T-helper 2 cell (primary cell): ENCODE measurements at regions not wholly inside any gene's neighbourhood (a gene's known extent, or its start where the extent isn't known, plus 50 kb on each side); places are given as distances from the start of the nearest gene placed in this dataset.

Source experiments
- DNase-seq, 5 experiments: peaks; one replicate each; pipeline versions ENCODE4 v3.0.0 to v3.0.0-alpha.2; 2012 to 2022

DNA sequence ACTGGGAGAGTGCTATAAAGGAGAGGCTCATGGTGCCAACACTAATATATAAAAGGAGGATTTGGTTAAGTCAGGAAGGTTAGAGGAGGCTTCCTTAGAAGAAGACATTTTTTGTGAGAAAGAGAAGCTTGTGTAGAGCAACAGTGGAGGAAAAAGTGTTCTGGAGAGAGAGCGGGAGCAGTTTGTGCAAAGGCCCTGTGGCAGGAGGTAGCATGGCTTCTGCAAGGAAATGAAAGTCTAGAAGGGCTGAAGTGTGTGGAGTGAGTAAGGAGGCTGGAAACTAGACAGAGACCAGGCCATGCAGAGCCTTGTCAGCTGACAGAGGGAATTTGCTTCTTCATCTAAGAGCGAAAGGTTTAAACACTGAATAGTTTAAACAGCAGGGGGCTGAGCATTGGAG lies 64.4 kb upstream of the ARAP3 start:
- DNase-seq = no peak

GRCh38 chr5:141745390-141745789 lies 63.4 kb upstream of the ARAP3 start:
- DNase-seq = no peak

- no peak for DNase-seq
Observed at GRCh38 chr5:141743866-141744272, 61.8 kb upstream of the ARAP3 start.

DNA sequence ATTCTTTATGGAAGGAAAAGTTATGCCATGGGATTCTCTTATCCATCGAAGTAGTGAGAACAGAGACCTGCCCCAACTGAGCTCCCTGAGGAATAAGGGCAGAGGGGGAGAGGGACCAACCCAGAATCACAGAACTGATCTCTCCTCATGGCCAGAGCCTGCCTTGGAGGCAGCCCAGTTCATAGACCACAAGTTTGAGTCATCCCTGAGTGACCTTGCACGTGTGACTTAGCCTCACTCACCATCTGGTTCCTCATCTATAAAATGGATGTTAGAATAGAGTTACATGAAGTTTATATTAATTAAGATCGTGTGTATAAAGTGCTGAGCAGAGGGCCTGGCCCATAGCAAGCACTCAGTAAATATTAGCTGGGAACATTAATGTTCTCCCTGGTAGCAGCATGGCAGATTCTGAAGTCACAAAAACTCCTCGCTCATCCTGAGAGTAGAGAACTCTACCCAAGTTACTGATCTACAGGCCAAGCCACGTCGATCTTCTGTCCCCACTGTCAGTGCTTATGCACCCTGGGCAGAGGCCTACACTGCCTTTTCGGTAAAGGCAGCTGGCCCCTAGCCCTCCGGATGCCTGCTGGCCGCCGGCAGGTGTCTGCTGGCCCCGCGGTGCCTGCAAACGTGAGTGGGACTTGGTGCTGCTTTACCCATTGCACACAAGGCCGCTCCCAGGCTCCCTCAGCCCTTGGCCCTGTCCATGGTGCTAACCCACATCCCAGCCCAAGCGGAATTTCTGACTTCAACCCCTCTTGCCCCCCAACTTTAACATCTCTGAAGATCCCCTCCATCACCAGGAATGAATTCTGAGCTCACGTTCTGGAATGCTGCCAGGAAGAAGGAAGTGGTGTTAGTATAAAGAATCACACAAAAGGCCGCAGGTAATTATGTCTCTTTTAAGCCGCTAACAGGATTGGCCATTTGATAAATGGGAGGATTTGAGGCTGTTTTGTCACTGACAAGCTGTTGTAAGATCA lies 61.1 kb upstream of the ARAP3 start:
- DNase-seq = peak in 1 of 5 experiments; percentile 14

DNA sequence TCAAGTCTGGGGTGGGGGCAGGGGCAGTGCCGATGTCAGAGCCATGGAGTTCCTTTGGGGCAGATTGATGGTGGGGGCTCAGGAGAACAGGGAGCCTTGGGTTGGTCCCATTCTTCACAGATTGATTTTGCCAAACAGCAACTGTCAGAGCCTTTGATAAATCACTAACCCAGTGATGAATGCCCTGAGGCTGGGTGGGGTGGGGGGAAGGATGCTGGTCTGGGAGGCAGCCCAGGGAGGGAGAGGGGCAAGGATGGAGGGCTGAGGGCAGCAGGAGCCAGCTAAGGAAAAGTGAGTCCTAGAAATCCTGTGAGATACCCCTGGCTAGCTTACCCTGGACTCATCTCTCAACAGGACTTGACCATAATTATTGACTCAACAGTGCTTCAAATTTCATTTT lies 60.1 kb upstream of the ARAP3 start:
- no peak for DNase-seq

DNA sequence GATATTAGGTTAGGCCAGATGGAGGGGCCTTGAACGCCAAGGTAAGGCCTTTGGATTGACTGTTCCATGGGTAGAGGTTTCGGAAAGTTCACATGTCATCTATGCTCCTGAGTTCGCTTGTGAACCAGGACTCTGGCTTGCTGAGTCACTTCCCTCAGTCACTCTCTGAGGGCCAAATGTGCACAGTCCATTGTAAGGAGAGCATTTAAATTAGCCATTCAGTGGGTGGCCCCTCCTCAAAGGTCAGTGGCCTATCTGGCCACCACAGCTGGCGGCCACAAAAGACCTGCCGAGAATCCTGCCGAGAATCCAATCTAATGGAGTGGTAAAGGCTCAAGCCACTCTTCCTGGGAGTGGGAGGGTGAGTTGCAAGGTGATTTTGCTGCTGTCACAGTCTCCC lies 58.9 kb upstream of the ARAP3 start:
- no peak for DNase-seq

- no peak for DNase-seq
Observed at GRCh38 chr5:141737535-141737934, 55.5 kb upstream of the ARAP3 start.

GRCh38 chr5:141735823-141736222 lies 53.8 kb upstream of the ARAP3 start:
- no peak for DNase-seq

DNA sequence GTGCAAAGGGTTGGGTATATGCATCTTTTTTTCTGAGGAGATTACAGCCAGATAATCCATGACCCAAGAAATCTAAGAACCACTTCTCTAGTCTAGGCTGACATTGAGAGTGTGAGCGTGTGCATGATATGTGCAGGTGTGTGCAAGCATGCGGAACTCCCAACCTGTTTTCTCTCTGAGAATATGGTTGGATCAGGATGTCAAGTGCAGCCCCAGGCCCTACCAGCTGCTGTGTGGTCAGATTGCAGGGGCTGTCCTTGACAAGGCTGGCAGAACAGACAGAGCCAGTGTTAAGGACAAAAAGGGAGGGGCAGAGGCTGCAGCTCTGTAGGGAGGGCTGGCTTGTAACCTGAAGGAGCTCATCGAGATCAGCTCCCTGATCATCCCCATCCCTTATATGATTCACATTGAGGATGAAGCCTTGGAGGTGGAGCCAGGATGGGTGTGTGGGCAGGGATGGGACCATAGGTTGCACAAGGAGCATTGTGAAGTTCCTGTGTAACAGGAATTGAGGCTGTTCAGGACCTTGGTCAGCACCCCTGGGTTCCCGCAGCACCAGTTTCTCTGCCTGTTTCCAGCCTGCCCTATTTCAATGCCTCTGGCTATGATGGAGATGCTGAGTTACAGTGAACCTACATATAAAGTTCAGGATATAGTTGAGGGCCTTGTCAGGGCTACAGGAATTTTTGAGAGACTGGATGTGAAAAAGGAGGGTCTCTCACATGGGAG lies 52.6 kb upstream of the ARAP3 start:
- peak in 1 of 5 experiments; percentile 41 for DNase-seq

DNA sequence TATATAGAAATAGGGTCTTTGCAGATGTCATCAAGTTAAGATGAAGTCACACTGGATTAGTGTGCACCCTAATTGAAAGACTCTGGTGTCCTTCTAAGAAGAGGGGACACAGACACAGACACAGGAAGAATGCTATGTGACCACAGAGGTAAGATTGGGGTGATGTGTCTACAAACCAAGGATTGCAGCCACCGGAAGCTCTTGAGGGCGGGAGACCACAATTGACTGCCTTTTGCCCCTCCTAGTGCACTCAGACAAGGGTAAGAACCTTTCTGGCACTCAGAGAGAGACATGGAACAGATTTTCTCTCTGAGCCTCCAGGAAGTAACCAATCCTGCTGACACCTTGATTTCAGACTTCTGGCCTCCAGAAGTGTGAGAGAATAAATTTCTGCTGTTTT lies 51.2 kb upstream of the ARAP3 start:
- no peak for DNase-seq

DNA sequence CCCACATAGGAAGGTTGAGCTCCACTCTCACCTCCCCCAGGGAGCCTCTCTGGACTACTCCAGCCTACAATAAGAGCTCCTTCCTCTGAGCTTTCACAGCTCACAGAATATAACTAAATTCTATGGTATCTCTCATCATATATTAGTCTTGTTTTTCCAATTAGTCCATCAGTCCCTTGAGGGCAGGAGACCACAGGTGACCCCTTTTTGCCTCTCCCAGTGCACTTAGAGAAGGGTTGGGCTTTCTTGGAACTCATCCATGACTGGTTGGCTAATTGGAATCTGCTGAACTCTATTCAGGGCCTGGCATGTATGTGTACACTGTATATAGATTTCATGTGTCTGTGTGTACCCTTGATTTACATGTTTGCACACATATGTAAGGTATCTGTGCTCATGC lies 50.4 kb upstream of the ARAP3 start:
- DNase-seq = no peak
